GM13976 (cell line): ENCODE measurements at regions not wholly inside any gene's neighbourhood (a gene's known extent, or its start where the extent isn't known, plus 50 kb on each side); places are given as distances from the start of the nearest gene placed in this dataset.

ENCODE experiments used
- DNase-seq: peaks from one replicate; pipeline ENCODE4 v3.0.0; 2012; ENCODE audit warnings: low spot score
- CTCF ChIP-seq: IDR thresholded peaks from 2 replicates; pipeline ENCODE4 v1.5.1; 2012; ENCODE audit warnings: borderline replicate concordance, mild to moderate bottlenecking; ENCODE audit not compliant: insufficient read depth; ENCODE audit errors: extremely low read depth, missing control alignments, control extremely low read depth
- in situ Hi-C: fragments of 300-500 bp; cut with MboI; formaldehyde crosslinking; loops from one replicate; pipeline ENCODE4 v1.12.0; 2022; ENCODE audit warnings: low sequenced_read_pairs, mixed read lengths, inconsistent platforms; ENCODE audit not compliant: unreplicated experiment

GRCh38 chr2:194962254-194962653 lies 694.8 kb upstream of the SLC39A10 start:
- in situ Hi-C loops: no loop called here
- no peak for TF ChIP-seq CTCF
- DNase-seq: no peak

- no peak for TF ChIP-seq CTCF
- no peak for DNase-seq
- in situ Hi-C loops: no loop called here
Observed at GRCh38 chr2:194954218-194954617, 702.8 kb upstream of the SLC39A10 start.

GRCh38 chr2:194946826-194947225 lies 710.2 kb upstream of the SLC39A10 start:
- in situ Hi-C loops: no loop called here
- no peak for DNase-seq
- no peak for TF ChIP-seq CTCF

- no peak for DNase-seq
- TF ChIP-seq CTCF: no peak
- in situ Hi-C loops: no loop called here
Observed at GRCh38 chr2:194938066-194938465, 719.0 kb upstream of the SLC39A10 start.

GRCh38 chr2:194927489-194927888 lies 729.5 kb upstream of the SLC39A10 start:
- TF ChIP-seq CTCF: no peak
- DNase-seq: no peak
- in situ Hi-C loops: no loop called here

GRCh38 chr2:194926873-194927272 lies 730.2 kb upstream of the SLC39A10 start:
- in situ Hi-C loops: no loop called here
- no peak for TF ChIP-seq CTCF

GRCh38 chr2:194925742-194926141 lies 731.3 kb upstream of the SLC39A10 start:
- no peak for TF ChIP-seq CTCF
- DNase-seq: no peak
- in situ Hi-C loops: no loop called here

More at GRCh38 chr2:194926873-194927272, 730.2 kb upstream of the SLC39A10 start:
- no peak for DNase-seq
